GM12878 (cell line): ENCODE measurements at regions not wholly inside any gene's neighbourhood (a gene's known extent, or its start where the extent isn't known, plus 50 kb on each side); places are given as distances from the start of the nearest gene placed in this dataset.

Experiments
- ATAC-seq: fragments of 200-7000 bp; cut with Tn5 transposase; 3 replicates; pipeline ENCODE4 v1.9.1; 2020; ENCODE audit warnings: mild to moderate bottlenecking, moderate library complexity
- BruUV-seq: library from RNA; stranded (reverse); fragments of 400-500 nt; replicated peaks from 2 replicates; lab custom pipeline; 2021; lab: Mats Ljungman, UMichigan
- CTCF ChIA-PET: fragments of 300-600 bp; sonication (Branson Sonifier 250); formaldehyde crosslinking; extraction: SDS; loops from one replicate; lab custom pipeline; 2021; ENCODE audit warnings: inconsistent platforms; lab: Yijun Ruan, JAX
- POLR2A ChIA-PET: fragments of 350-600 bp; formaldehyde crosslinking; extraction: SDS; loops from one replicate; lab custom pipeline; 2021; ENCODE audit warnings: inconsistent platforms; lab: Charles Lee
- RAD21 ChIA-PET: fragments of 300-600 bp; sonication (Branson Sonifier 250); formaldehyde crosslinking; loops from one replicate; lab custom pipeline; 2023; ENCODE audit warnings: antibody characterized with exemption; ENCODE audit not compliant: unreplicated experiment; lab: Charles Lee
- SMC1A ChIA-PET: fragments of 300-600 bp; sonication (Branson Sonifier 250); formaldehyde crosslinking; loops from one replicate; lab custom pipeline; 2023; ENCODE audit not compliant: unreplicated experiment, uncharacterized antibody; lab: Charles Lee
- DNase-seq: peaks from one replicate; pipeline ENCODE4 v3.0.0-alpha.2; 2011; ENCODE audit warnings: low read depth, low spot score
- FAIRE-seq: peaks from 3 replicates; lab custom pipeline; 2011; peaks lifted over from hg19 to GRCh38; lab: Jason Lieb, UNC
- H2AFZ ChIP-seq: 2 replicates; pipeline ENCODE4 v1.6.0; 2011; ENCODE audit warnings: low read depth, low read length, control low read depth; ENCODE audit not compliant: control insufficient read depth
- H3K27ac ChIP-seq: 2 replicates; pipeline ENCODE4 v1.5.1; 2011; ENCODE audit warnings: control low read depth; ENCODE audit not compliant: control insufficient read depth, insufficient read depth
- H3K27me3 ChIP-seq, 2 experiments: replicated peaks in 1 of 2; 2 replicates each; pipeline versions ENCODE4 v1.6.0 to v1.6.1; 2011; ENCODE audit warnings: low read length in 1 of 2; ENCODE audit not compliant: control insufficient read depth in 2 of 2, insufficient read depth in 2 of 2
- H3K36me3 ChIP-seq, 2 experiments: 2 replicates each; pipeline ENCODE4 v1.5.1; 2011; ENCODE audit warnings: low read length in 1 of 2; ENCODE audit not compliant: control insufficient read depth in 2 of 2, insufficient read depth in 2 of 2
- H3K4me1 ChIP-seq: 2 replicates; pipeline ENCODE4 v1.6.1; 2011; ENCODE audit warnings: mild to moderate bottlenecking, low read length, moderate library complexity, mixed read lengths; ENCODE audit not compliant: control insufficient read depth, insufficient read depth
- H3K4me2 ChIP-seq: 2 replicates; pipeline ENCODE4 v1.6.0; 2011; ENCODE audit warnings: control low read depth; ENCODE audit not compliant: control insufficient read depth, insufficient read depth
- H3K4me3 ChIP-seq: fragments of 200-600 bp; sonication (generic); 2 replicates; pipeline ENCODE4 v1.5.1; 2016
- H3K79me2 ChIP-seq: 2 replicates; pipeline ENCODE4 v1.6.0; 2011; ENCODE audit warnings: low read length; ENCODE audit not compliant: control insufficient read depth, insufficient read depth
- H3K9ac ChIP-seq: 2 replicates; pipeline ENCODE4 v1.8.0; 2011; ENCODE audit warnings: low read length, control low read depth, mixed read lengths; ENCODE audit not compliant: control insufficient read depth, insufficient read depth
- H3K9me3 ChIP-seq: replicated peaks from 3 replicates; pipeline ENCODE4 v1.5.1; 2011; ENCODE audit warnings: mild to moderate bottlenecking, low read length; ENCODE audit not compliant: control insufficient read depth, insufficient read depth
- H4K20me1 ChIP-seq: 2 replicates; pipeline ENCODE4 v1.6.0; 2011; ENCODE audit not compliant: control insufficient read depth, insufficient read depth
- ATF7 ChIP-seq: fragments of 450-650 bp; IDR thresholded peaks from 2 replicates; pipeline ENCODE4 v1.6.1; 2016; ENCODE audit warnings: low read depth, mild to moderate bottlenecking
- MEF2A ChIP-seq: IDR thresholded peaks from 2 replicates; pipeline ENCODE4 v1.6.1; 2011; ENCODE audit warnings: low read depth, mild to moderate bottlenecking, low read length, moderate library complexity; ENCODE audit not compliant: insufficient read depth
- NRF1 ChIP-seq: conservative IDR thresholded peaks from 2 replicates; pipeline ENCODE4 v1.6.1; 2011; ENCODE audit warnings: mild to moderate bottlenecking, low read depth, low read length, improper control_type of control experiment
- RAD21 ChIP-seq: IDR thresholded peaks from 2 replicates; pipeline ENCODE4 v1.6.1; 2011; ENCODE audit warnings: mild to moderate bottlenecking, low read depth, low read length, moderate library complexity; ENCODE audit not compliant: insufficient read depth
- ZNF687 ChIP-seq: fragments of 450-650 bp; IDR thresholded peaks from 2 replicates; pipeline ENCODE4 v1.6.1; 2017; ENCODE audit warnings: mild to moderate bottlenecking, moderate library complexity
- WGBS: methylation state at CpG from one replicate; pipeline ENCODE4 v1.1.6; 2016; ENCODE audit warnings: low lambda C conversion rate; ENCODE audit not compliant: insufficient replicate concordance, insufficient coverage; ENCODE audit errors: missing lambda C conversion rate; 5-methylcytosine and 5-hydroxymethylcytosine counted together
- in situ Hi-C: fragments of 300-500 bp; cut with MboI; formaldehyde crosslinking; loops from 9 replicates; pipeline ENCODE4 v1.14.3; 2018; ENCODE audit warnings: mixed read lengths
- intact Hi-C: fragments of 100-400 bp; cut with micrococcal nuclease; formaldehyde crosslinking; loops from one replicate; pipeline ENCODE4 v1.14.2; 2022; ENCODE audit not compliant: unreplicated experiment
- TF ChIP-seq, protein P1 (sequence below): IDR thresholded peaks from 2 replicates; pipeline ENCODE4 v1.6.1; 2012; ENCODE audit warnings: low read length, inconsistent platforms
- TF ChIP-seq, protein P2 (sequence below): fragments of 150-350 bp; IDR thresholded peaks from 2 replicates; pipeline ENCODE4 v1.6.1; 2014; ENCODE audit warnings: mild to moderate bottlenecking, low read depth, low read length

- H3K9ac ChIP-seq = no peak overlapping the region
- H3K4me2 ChIP-seq = no peak overlapping the region
- H3K79me2 ChIP-seq = no peaks in the 10 kb centered on the region
- H3K27ac ChIP-seq = no peak overlapping the region
- POLR2A ChIA-PET = no interaction called here
- in situ Hi-C loops (no loop called here), intact Hi-C loops (no loop called here)
- CTCF ChIA-PET = no interaction called here
- H3K4me1 ChIP-seq = no peaks in the 10 kb centered on the region
- 3% methylated on average over 2 of the region's 2 CpGs for WGBS
- no peaks in the 10 kb centered on the region for H3K9me3 ChIP-seq
- no peak for TF ChIP-seq MEF2A
- no peak for TF ChIP-seq RAD21
- TF ChIP-seq ATF7 = no peak
- no peak for TF ChIP-seq NRF1
- TF ChIP-seq, protein P1, sequence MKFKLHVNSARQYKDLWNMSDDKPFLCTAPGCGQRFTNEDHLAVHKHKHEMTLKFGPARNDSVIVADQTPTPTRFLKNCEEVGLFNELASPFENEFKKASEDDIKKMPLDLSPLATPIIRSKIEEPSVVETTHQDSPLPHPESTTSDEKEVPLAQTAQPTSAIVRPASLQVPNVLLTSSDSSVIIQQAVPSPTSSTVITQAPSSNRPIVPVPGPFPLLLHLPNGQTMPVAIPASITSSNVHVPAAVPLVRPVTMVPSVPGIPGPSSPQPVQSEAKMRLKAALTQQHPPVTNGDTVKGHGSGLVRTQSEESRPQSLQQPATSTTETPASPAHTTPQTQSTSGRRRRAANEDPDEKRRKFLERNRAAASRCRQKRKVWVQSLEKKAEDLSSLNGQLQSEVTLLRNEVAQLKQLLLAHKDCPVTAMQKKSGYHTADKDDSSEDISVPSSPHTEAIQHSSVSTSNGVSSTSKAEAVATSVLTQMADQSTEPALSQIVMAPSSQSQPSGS = no peak
- no peak for TF ChIP-seq ZNF687
- TF ChIP-seq, protein P2, sequence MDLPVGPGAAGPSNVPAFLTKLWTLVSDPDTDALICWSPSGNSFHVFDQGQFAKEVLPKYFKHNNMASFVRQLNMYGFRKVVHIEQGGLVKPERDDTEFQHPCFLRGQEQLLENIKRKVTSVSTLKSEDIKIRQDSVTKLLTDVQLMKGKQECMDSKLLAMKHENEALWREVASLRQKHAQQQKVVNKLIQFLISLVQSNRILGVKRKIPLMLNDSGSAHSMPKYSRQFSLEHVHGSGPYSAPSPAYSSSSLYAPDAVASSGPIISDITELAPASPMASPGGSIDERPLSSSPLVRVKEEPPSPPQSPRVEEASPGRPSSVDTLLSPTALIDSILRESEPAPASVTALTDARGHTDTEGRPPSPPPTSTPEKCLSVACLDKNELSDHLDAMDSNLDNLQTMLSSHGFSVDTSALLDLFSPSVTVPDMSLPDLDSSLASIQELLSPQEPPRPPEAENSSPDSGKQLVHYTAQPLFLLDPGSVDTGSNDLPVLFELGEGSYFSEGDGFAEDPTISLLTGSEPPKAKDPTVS = no peak
- no peak overlapping the region for H2AFZ ChIP-seq
- FAIRE-seq (no peak), ATAC-seq (no peak), DNase-seq (no peak)
- H4K20me1 ChIP-seq = no peaks in the 10 kb centered on the region
- H3K4me3 ChIP-seq = no peak overlapping the region
- RAD21 ChIA-PET = no interaction called here
- H3K27me3 ChIP-seq = no peaks in the 10 kb centered on the region
- SMC1A ChIA-PET = interaction anchor here (1.4 kb wide), 1 partner anchor 27 kb away, joined by 4 read pairs; no protein-coding TSS in a partner anchor
- BruUV-seq = no TSS peak
- no peaks in the 10 kb centered on the region for H3K36me3 ChIP-seq
Measured at GRCh38 chr10:4242561-4243035, 457.6 kb upstream of the KLF6 start.
